ENCODE measurements at regions not wholly inside any gene's neighbourhood (a gene's known extent, or its start where the extent isn't known, plus 50 kb on each side); places are given as distances from the start of the nearest gene placed in this dataset.
"Not testable (repeated sequence)": the region's sequence is repeated elsewhere in the genome, so short reads cannot be mapped to it uniquely, and the experiment has no call there.

- Histone ChIP-seq H3K4me1 (ENCODE audit: control insufficient read depth in 2 of 2, insufficient read depth in 2 of 2, low read length in 2 of 2) (peaks cover 3 to 18% of the 10 kb centered on the region in 2 donors), H3K36me3 (ENCODE audit: control insufficient read depth in 2 of 2, insufficient read depth in 2 of 2, low read length in 1 of 2) (no peaks in the 10 kb centered on the region), H3K4me3 (ENCODE audit: low read length in 2 of 2) (no peak overlapping the region), H3K9me3 (ENCODE audit: control insufficient read depth in 2 of 2, insufficient read depth in 1 of 2, low read length in 1 of 2) (peaks cover 0 to 4% of the 10 kb centered on the region in 2 donors), H3K27me3 (ENCODE audit: control insufficient read depth in 2 of 2, insufficient read depth in 1 of 2, low read length in 1 of 2) (peaks cover 0 to 8% of the 10 kb centered on the region in 2 donors), H3K27ac (ENCODE audit: low read depth in 1 of 2, low read length in 1 of 2) (no peak overlapping the region)
- 85% methylated on average over 6 of the region's 6 CpGs for WGBS
- no peak for DNase-seq (ENCODE audit: low read depth in 6 of 9, low spot score in 9 of 9)
These were observed 70.0 kb downstream of the FAM50B start for GRCh38 chr6:3919130-3919628.

GRCh38 chr6:3919849-3920248 lies 70.7 kb downstream of the FAM50B start:
- Histone ChIP-seq H3K27me3 (ENCODE audit: control insufficient read depth in 2 of 2, insufficient read depth in 1 of 2, low read length in 1 of 2) (peaks cover 0 to 7% of the 10 kb centered on the region in 2 donors), H3K27ac (ENCODE audit: low read depth in 1 of 2, low read length in 1 of 2) (no peak overlapping the region), H3K36me3 (ENCODE audit: control insufficient read depth in 2 of 2, insufficient read depth in 2 of 2, low read length in 1 of 2) (no peaks in the 10 kb centered on the region), H3K9me3 (ENCODE audit: control insufficient read depth in 2 of 2, insufficient read depth in 1 of 2, low read length in 1 of 2) (peaks cover 0 to 4% of the 10 kb centered on the region in 2 donors), H3K4me3 (ENCODE audit: low read length in 2 of 2) (no peak overlapping the region), H3K4me1 (ENCODE audit: control insufficient read depth in 2 of 2, insufficient read depth in 2 of 2, low read length in 2 of 2) (peaks cover 3 to 14% of the 10 kb centered on the region in 2 donors)
- DNase-seq (ENCODE audit: low read depth in 6 of 9, low spot score in 9 of 9) = no peak
- WGBS = 97% methylated on average over 8 of the region's 8 CpGs

GRCh38 chr6:3920321-3920720 lies 71.1 kb downstream of the FAM50B start:
- 90% methylated on average over 6 of the region's 6 CpGs for WGBS
- DNase-seq (ENCODE audit: low read depth in 6 of 9, low spot score in 9 of 9) = no peak

GRCh38 chr6:3921663-3922062 lies 72.5 kb downstream of the FAM50B start:
- Histone ChIP-seq H3K9me3 (ENCODE audit: control insufficient read depth in 2 of 2, insufficient read depth in 1 of 2, low read length in 1 of 2) (peaks cover 0 to 1% of the 10 kb centered on the region in 2 donors), H3K27me3 (ENCODE audit: control insufficient read depth in 2 of 2, insufficient read depth in 1 of 2, low read length in 1 of 2) (no peaks in the 10 kb centered on the region), H3K4me3 (ENCODE audit: low read length in 2 of 2) (no peak overlapping the region), H3K36me3 (ENCODE audit: control insufficient read depth in 2 of 2, insufficient read depth in 2 of 2, low read length in 1 of 2) (no peaks in the 10 kb centered on the region), H3K27ac (ENCODE audit: low read depth in 1 of 2, low read length in 1 of 2) (no peak overlapping the region), H3K4me1 (ENCODE audit: control insufficient read depth in 2 of 2, insufficient read depth in 2 of 2, low read length in 2 of 2) (peaks cover 0 to 4% of the 10 kb centered on the region in 2 donors)
- DNase-seq (ENCODE audit: low read depth in 6 of 9, low spot score in 9 of 9) = no peak
- 98% methylated on average over 2 of the region's 2 CpGs for WGBS

More at GRCh38 chr6:3920321-3920720, 71.1 kb downstream of the FAM50B start:
- no peak overlapping the region for H3K4me3 ChIP-seq (ENCODE audit: low read length in 2 of 2)
- peaks cover 0 to 4% of the 10 kb centered on the region in 2 donors for H3K9me3 ChIP-seq (ENCODE audit: control insufficient read depth in 2 of 2, insufficient read depth in 1 of 2, low read length in 1 of 2)
- no peak overlapping the region for H3K27ac ChIP-seq (ENCODE audit: low read depth in 1 of 2, low read length in 1 of 2)
- H3K4me1 ChIP-seq (ENCODE audit: control insufficient read depth in 2 of 2, insufficient read depth in 2 of 2, low read length in 2 of 2) = peaks cover under 1 to 10% of the 10 kb centered on the region in 2 donors
- no peaks in the 10 kb centered on the region for H3K36me3 ChIP-seq (ENCODE audit: control insufficient read depth in 2 of 2, insufficient read depth in 2 of 2, low read length in 1 of 2)
- peaks cover 0 to 5% of the 10 kb centered on the region in 2 donors for H3K27me3 ChIP-seq (ENCODE audit: control insufficient read depth in 2 of 2, insufficient read depth in 1 of 2, low read length in 1 of 2)

GRCh38 chr6:3922619-3923018 lies 73.4 kb downstream of the FAM50B start:
- DNase-seq (ENCODE audit: low read depth in 6 of 9, low spot score in 9 of 9); H3K9me3 ChIP-seq (ENCODE audit: control insufficient read depth in 2 of 2, insufficient read depth in 1 of 2, low read length in 1 of 2); H3K27ac ChIP-seq (ENCODE audit: low read depth in 1 of 2, low read length in 1 of 2); H3K4me1 ChIP-seq (ENCODE audit: control insufficient read depth in 2 of 2, insufficient read depth in 2 of 2, low read length in 2 of 2); H3K36me3 ChIP-seq (ENCODE audit: control insufficient read depth in 2 of 2, insufficient read depth in 2 of 2, low read length in 1 of 2); H3K27me3 ChIP-seq (ENCODE audit: control insufficient read depth in 2 of 2, insufficient read depth in 1 of 2, low read length in 1 of 2); H3K4me3 ChIP-seq (ENCODE audit: low read length in 2 of 2): not testable (repeated sequence)
- WGBS = 98% methylated on average over 7 of the region's 7 CpGs

GRCh38 chr6:3925223-3926149 lies 76.3 kb downstream of the FAM50B start:
- H3K36me3 ChIP-seq (ENCODE audit: control insufficient read depth in 2 of 2, insufficient read depth in 2 of 2, low read length in 1 of 2); DNase-seq (ENCODE audit: low read depth in 6 of 9, low spot score in 9 of 9); H3K4me3 ChIP-seq (ENCODE audit: low read length in 2 of 2); H3K27me3 ChIP-seq (ENCODE audit: control insufficient read depth in 2 of 2, insufficient read depth in 1 of 2, low read length in 1 of 2); H3K4me1 ChIP-seq (ENCODE audit: control insufficient read depth in 2 of 2, insufficient read depth in 2 of 2, low read length in 2 of 2); H3K9me3 ChIP-seq (ENCODE audit: control insufficient read depth in 2 of 2, insufficient read depth in 1 of 2, low read length in 1 of 2); H3K27ac ChIP-seq (ENCODE audit: low read depth in 1 of 2, low read length in 1 of 2): not testable (repeated sequence)
- 88% methylated on average over 23 of the region's 23 CpGs for WGBS

- peaks cover 0 to 2% of the 10 kb centered on the region in 2 donors for H3K27me3 ChIP-seq (ENCODE audit: control insufficient read depth in 2 of 2, insufficient read depth in 1 of 2, low read length in 1 of 2)
- no peaks in the 10 kb centered on the region for H3K4me1 ChIP-seq (ENCODE audit: control insufficient read depth in 2 of 2, insufficient read depth in 2 of 2, low read length in 2 of 2)
- no peaks in the 10 kb centered on the region for H3K36me3 ChIP-seq (ENCODE audit: control insufficient read depth in 2 of 2, insufficient read depth in 2 of 2, low read length in 1 of 2)
- DNase-seq (ENCODE audit: low read depth in 6 of 9, low spot score in 9 of 9) = no peak
- no peaks in the 10 kb centered on the region for H3K9me3 ChIP-seq (ENCODE audit: control insufficient read depth in 2 of 2, insufficient read depth in 1 of 2, low read length in 1 of 2)
- no peak overlapping the region for H3K27ac ChIP-seq (ENCODE audit: low read depth in 1 of 2, low read length in 1 of 2)
- H3K4me3 ChIP-seq (ENCODE audit: low read length in 2 of 2) = no peak overlapping the region
- 97% methylated on average over 8 of the region's 8 CpGs for WGBS
These were observed 76.9 kb downstream of the FAM50B start for GRCh38 chr6:3926150-3926482.

GRCh38 chr6:3928111-3928510 lies 78.9 kb downstream of the FAM50B start:
- 58% methylated on average over 5 of the region's 5 CpGs for WGBS
- peaks cover 0 to 2% of the 10 kb centered on the region in 2 donors for H3K27me3 ChIP-seq (ENCODE audit: control insufficient read depth in 2 of 2, insufficient read depth in 1 of 2, low read length in 1 of 2)
- no peaks in the 10 kb centered on the region for H3K36me3 ChIP-seq (ENCODE audit: control insufficient read depth in 2 of 2, insufficient read depth in 2 of 2, low read length in 1 of 2)
- H3K27ac ChIP-seq (ENCODE audit: low read depth in 1 of 2, low read length in 1 of 2) = no peak overlapping the region
- DNase-seq (ENCODE audit: low read depth in 6 of 9, low spot score in 9 of 9) = no peak
- no peak overlapping the region for H3K4me3 ChIP-seq (ENCODE audit: low read length in 2 of 2)
- no peaks in the 10 kb centered on the region for H3K9me3 ChIP-seq (ENCODE audit: control insufficient read depth in 2 of 2, insufficient read depth in 1 of 2, low read length in 1 of 2)
- no peaks in the 10 kb centered on the region for H3K4me1 ChIP-seq (ENCODE audit: control insufficient read depth in 2 of 2, insufficient read depth in 2 of 2, low read length in 2 of 2)

- no peak overlapping the region for H3K4me3 ChIP-seq (ENCODE audit: low read length in 2 of 2)
- 95% methylated on average over 6 of the region's 6 CpGs for WGBS
- no peaks in the 10 kb centered on the region for H3K4me1 ChIP-seq (ENCODE audit: control insufficient read depth in 2 of 2, insufficient read depth in 2 of 2, low read length in 2 of 2)
- no peaks in the 10 kb centered on the region for H3K36me3 ChIP-seq (ENCODE audit: control insufficient read depth in 2 of 2, insufficient read depth in 2 of 2, low read length in 1 of 2)
- H3K9me3 ChIP-seq (ENCODE audit: control insufficient read depth in 2 of 2, insufficient read depth in 1 of 2, low read length in 1 of 2) = no peaks in the 10 kb centered on the region
- no peak overlapping the region for H3K27ac ChIP-seq (ENCODE audit: low read depth in 1 of 2, low read length in 1 of 2)
- no peak for DNase-seq (ENCODE audit: low read depth in 6 of 9, low spot score in 9 of 9)
- H3K27me3 ChIP-seq (ENCODE audit: control insufficient read depth in 2 of 2, insufficient read depth in 1 of 2, low read length in 1 of 2) = peaks cover 0 to 2% of the 10 kb centered on the region in 2 donors
These were observed 80.2 kb downstream of the FAM50B start for GRCh38 chr6:3929281-3929798.
